ENCODE measurements at regions not wholly inside any gene's neighbourhood (a gene's known extent, or its start where the extent isn't known, plus 50 kb on each side); places are given as distances from the start of the nearest gene placed in this dataset.

- TF ChIP-seq MAX (CRISPR knock-in tag; IDR thresholded peaks at IDR 0.05): no peak
- no peak for TF ChIP-seq CTCF (IDR thresholded peaks at IDR 0.05)
- TF ChIP-seq TP53 (CRISPR knock-in tag; IDR thresholded peaks at IDR 0.05): no peak
These were observed 52.0 kb upstream of the CORO2B start for GRCh38 chr15:68526784-68527183.

Measured in WTC11 (cell line).